ENCODE measurements at regions not wholly inside any gene's neighbourhood (a gene's known extent, or its start where the extent isn't known, plus 50 kb on each side); places are given as distances from the start of the nearest gene placed in this dataset.
"Not testable (repeated sequence)": the region's sequence is repeated elsewhere in the genome, so short reads cannot be mapped to it uniquely, and the experiment has no call there.

- intact Hi-C loops (cut with micrococcal nuclease), result no loop called here
Observed at GRCh38 chr2:224178056-224178455, 139.0 kb upstream of the SERPINE2 start.

- intact Hi-C loops (cut with micrococcal nuclease), result no loop called here
Observed at GRCh38 chr2:224175538-224175937, 136.5 kb upstream of the SERPINE2 start.

- intact Hi-C loops (cut with micrococcal nuclease), result no loop called here
Observed at GRCh38 chr2:224174990-224175389, 135.9 kb upstream of the SERPINE2 start.

DNA sequence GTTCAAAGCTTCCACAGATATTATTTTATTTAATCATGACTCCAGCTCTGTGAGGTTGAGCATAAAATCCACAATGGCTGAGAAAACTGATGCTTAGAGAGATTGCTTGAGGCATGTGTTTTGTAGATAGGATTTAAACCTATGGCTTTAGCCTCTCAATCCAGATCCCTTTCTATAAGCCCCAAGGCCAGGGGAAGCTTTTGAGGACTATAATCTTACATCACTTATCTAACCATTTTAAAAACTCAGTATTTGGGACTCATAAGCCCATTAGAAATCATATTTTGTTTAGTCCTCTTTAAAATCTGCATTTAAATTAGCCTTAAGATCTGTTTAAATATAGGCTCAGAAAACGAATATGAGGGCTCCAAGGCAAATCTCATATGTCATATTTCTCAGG is 135.4 kb upstream of the SERPINE2 start:
- intact Hi-C loops (cut with micrococcal nuclease), result no loop called here

DNA sequence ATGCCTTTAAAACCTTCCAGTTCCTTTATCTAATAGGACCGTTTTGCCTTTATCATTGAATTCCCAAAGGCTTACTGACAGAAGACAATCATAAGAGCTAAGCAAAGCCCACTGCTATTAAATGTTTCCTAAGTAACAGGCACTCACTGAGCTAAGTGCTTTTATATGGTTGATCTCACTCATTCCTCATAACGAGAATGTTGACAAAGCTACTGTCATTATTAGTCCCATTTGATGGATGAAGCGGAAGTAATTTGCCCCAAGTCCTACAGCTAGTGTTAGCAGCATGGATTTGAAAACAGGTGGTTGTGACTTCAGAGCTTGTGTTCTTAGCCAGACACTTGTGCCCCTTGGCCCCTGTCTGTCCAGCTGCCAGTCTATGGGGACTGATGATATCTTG is 134.8 kb upstream of the SERPINE2 start:
- intact Hi-C loops (cut with micrococcal nuclease), result no loop called here

DNA sequence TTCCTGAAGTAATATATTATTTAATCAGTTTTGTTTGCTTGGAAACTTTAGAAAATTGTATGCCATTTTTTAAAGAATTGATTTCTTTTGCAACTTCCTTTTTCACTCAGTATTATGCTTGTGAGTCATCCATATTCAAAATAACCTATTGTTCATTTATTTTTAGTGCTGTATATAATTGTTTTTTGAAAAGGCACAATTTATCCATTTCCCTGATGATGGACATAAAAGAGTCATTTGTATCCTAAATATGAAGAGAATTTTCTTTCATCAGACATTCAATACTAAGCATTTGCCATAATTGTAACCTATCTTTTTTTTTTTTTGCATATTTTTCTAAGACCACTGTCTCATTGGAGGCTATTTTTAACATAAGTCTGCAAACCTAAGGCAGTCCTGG is 134.1 kb upstream of the SERPINE2 start:
- intact Hi-C loops (cut with micrococcal nuclease), result no loop called here

DNA sequence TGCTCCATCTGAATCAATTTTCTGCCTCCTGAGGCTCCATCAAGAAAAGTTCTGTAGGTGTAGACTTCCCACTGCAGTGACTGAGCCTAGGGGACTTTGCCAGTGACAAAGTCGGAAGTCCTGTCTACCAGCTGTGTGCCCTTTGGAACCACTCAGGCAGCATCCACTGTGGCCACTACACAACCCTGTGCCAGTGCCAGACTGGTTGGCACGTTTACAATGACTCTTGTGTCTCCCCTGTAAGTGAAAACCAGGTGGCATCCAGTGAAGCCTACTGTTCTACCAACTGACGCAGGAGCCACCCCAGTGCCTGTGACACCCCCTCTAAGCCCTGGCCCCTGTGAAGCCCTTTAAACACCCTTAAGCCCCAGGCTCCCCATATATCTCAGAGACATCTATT is 132.1 kb upstream of the SERPINE2 start:
- intact Hi-C loops (cut with micrococcal nuclease), result no loop called here

DNA sequence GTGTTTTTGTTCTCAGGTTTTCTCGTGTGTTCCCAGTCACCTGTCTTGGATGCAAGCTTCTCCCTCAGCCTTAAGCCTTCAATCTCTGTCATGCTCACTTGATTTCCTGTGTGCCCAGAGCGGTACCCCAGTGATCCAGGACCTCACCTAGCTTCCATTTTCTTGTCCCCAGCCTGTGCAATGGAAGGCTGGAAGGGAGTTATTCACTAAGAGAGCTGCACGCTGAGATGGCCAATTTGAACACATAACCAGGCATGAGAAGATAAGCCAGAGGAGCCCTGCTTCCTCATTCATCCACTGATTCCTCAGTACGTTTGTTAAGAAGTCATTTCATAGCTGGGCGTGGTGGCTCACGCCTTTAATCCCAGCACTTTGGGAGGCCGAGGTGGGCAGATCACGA is 130.8 kb upstream of the SERPINE2 start:
- intact Hi-C loops (cut with micrococcal nuclease), result no loop called here

- intact Hi-C loops (cut with micrococcal nuclease), result not testable (repeated sequence)
Observed at GRCh38 chr2:224167781-224168180, 128.7 kb upstream of the SERPINE2 start.

- intact Hi-C loops (cut with micrococcal nuclease), result no loop called here
Observed at GRCh38 chr2:224166654-224167053, 127.6 kb upstream of the SERPINE2 start.

- intact Hi-C loops (cut with micrococcal nuclease), result no loop called here
Observed at GRCh38 chr2:224165901-224166319, 126.8 kb upstream of the SERPINE2 start.

- intact Hi-C loops (cut with micrococcal nuclease), result no loop called here
Observed at GRCh38 chr2:224163566-224164307, 124.7 kb upstream of the SERPINE2 start.

GRCh38 chr2:224162122-224162521 is 123.0 kb upstream of the SERPINE2 start:
- intact Hi-C loops (cut with micrococcal nuclease), result no loop called here

DNA sequence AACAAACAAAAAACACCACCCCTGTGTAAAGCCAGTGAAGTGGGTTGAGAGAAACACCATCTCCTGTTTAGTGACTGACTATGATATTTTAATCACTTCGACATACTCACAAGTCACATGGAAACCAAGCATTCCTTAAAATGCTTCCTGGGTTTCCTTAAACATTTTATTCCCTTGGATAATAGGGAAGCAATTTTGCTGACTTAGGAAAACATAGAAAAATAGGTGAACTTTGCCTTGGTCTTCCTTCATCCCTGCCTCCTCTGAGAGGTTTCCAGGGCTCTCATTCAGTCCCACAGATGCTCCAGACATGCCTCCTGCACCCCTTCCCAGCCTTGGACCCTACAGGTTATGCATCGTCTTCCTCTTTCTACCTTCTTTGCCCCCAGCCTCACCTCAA is 122.6 kb upstream of the SERPINE2 start:
- intact Hi-C loops (cut with micrococcal nuclease), result no loop called here

DNA sequence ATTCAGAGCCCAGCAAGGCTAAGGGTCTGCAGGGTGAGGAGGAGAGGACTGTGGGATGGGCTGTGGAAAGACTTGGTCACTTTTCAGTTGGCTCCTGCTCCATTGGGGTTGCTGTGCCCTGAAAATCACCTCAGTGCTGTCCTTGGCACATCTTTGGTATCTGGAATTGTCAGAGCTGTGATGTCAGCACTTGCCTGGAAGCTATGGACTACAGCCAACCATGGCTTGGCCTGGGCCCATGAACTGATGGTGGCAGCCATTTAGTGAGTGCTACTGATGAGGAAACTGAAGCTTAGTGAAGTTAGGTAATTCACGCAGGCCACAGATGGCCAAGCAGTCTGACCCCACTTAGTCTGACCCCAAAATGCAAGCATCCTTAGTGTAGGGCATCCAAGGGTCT is 121.8 kb upstream of the SERPINE2 start:
- intact Hi-C loops (cut with micrococcal nuclease), result no loop called here

GRCh38 chr2:224159345-224159928 is 120.4 kb upstream of the SERPINE2 start:
- intact Hi-C loops (cut with micrococcal nuclease), result no loop called here

GRCh38 chr2:224158831-224159230 is 119.7 kb upstream of the SERPINE2 start:
- intact Hi-C loops (cut with micrococcal nuclease), result no loop called here

- intact Hi-C loops (cut with micrococcal nuclease), result no loop called here
Observed at GRCh38 chr2:224158061-224158460, 119.0 kb upstream of the SERPINE2 start.

- intact Hi-C loops (cut with micrococcal nuclease), result no loop called here
Observed at GRCh38 chr2:224157655-224158054, 118.6 kb upstream of the SERPINE2 start.

DNA sequence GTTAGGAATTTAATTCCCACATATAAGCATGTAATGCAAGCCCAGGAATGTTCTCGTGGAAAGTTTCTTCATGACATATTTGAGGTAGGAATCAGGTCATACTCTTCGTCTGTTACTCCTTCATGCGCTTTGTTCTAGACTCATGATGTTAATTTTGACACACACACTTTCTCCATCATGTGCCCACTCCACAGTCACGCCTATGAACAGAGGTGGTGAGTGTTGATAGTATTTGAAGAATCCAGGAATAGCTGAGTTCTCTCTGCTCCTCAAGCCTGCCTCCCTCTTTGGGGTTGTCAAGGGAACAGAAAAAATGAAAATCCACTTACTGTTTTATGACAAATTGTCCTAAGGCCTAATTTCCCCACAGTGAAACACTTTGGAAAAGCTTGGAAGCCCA is 117.3 kb upstream of the SERPINE2 start:
- intact Hi-C loops (cut with micrococcal nuclease), result no loop called here

DNA sequence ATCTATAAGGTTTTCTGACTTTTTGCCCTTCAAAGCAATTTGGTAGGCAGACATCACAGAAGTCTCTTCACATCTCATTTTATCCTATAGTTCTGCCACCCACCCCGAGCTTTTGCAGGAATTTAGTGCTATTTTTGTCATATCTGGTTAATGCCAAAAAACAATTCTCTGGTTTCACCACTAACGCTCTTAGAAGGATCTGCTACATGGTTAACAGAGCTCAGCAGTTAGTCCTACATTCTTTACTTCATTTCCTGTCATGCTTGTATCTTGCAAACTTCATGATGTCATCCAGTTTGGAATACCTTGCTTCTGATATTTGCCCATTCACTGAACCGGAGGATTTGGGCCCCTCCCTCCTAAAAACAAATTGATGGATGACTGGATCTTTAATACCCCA is 116.8 kb upstream of the SERPINE2 start:
- intact Hi-C loops (cut with micrococcal nuclease), result no loop called here

DNA sequence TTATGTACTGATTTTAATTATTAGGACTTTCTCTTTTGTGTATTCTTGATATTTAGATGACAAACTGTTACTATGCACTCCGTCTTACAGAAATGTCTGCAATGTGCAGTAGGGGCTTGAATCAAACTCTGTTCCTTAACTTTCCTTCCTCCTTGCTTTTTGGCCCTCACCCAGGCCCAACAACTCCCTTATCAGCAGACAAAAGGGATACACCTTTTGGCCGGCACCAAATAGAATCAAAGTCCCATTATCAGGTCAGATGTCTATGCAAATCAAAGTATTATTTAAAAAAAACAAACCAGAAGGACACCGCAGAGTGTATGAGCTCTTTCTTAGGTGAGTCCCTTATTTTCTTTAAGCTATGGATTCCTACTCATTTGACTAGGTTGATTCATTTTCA is 116.3 kb upstream of the SERPINE2 start:
- intact Hi-C loops (cut with micrococcal nuclease), result no loop called here

- intact Hi-C loops (cut with micrococcal nuclease), result no loop called here
Observed at GRCh38 chr2:224151680-224152310, 112.7 kb upstream of the SERPINE2 start.

Measured in T-helper 2 cell treated with Interferon-gamma antibody and Interleukin-4, amounts not matched to agents 100 ng/mL and 5 ng/mL, for 36 hours (primary cell).